NCI-H226 (cell line): ENCODE measurements at regions not wholly inside any gene's neighbourhood (a gene's known extent, or its start where the extent isn't known, plus 50 kb on each side); places are given as distances from the start of the nearest gene placed in this dataset.
"Not testable (repeated sequence)": the region's sequence is repeated elsewhere in the genome, so short reads cannot be mapped to it uniquely, and the experiment has no call there.

Experiments used
- DNase-seq: peaks from one replicate; pipeline ENCODE4 v3.0.0-alpha.2; 2015

DNA sequence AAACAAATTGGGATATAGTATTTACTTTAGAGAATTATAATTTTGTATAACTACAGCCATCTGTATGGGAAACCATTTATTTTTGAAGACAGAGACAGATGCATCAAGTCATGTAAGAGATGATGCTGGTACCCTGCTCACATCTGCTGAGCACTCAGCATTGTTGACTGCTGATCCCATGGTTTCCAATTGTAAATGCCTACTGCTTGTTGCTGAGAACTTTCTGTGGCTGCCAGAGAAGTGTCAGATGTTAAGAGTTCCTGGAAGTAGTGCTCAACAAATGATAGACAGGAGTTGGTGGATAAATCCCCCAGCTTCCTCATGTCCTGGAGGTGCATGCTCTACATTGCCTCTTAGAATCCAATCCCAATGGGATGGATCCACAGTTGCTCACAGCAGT, 167.1 kb downstream of the OXSM start:
- no peak for DNase-seq

DNA sequence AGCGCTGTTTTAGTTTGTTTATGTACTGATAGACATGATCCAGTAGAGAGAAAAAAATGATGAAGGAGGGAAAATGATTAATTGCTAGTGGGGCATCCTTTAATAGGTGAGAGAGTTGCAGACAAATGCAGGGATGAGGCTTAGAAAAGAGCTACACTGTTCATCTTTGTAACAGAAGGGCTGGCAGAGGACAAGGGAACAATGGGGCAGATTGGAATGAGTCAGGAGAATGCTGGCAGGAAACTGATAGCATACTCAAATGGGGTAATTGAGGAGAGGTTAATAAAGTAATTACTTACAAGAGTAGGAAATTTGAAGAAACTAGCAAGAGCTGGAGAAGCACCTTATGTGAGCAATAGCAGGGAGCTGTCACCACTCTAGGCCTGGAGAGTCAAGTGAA, 170.9 kb downstream of the OXSM start:
- DNase-seq, result no peak

DNA sequence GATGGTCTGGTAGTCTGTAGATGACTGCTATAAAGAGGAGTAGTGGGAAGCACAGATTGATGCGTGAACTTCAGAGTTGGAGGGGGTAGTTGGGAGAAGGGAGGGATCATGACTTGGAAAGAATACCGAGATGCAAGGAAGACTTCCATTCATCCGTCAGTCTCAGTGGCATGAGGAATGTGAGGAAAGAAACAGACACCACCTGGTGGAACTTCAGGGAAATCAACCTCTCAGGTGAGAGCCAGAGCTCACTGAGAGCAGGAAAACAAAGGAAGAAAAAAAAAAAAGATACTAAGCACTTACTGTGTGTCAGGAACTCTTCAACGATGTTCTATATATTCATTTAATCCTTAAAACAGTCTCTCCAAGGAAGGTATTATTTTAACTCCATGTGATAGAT, 172.4 kb downstream of the OXSM start:
- no peak for DNase-seq

GRCh38 chr3:25964141-25964540, 174.3 kb downstream of the OXSM start:
- no peak for DNase-seq

DNA sequence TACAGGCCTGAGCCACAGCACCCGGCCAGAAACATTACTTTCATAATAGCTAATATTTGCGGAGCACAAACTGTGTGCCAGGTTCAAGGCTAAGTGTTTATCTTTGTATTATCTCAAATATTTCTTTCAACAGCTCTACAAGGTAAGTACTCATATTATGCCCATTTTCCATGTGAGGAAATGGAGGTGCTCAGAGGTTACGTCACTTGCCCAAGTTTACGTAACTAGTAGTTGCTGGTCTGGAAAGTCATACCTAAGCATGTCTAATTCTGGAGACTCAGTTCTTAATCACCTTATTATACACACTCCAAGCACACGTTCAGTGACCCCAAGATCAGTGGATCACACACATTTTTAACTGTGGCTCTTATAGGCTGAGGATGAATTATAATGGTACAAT, 177.5 kb downstream of the OXSM start:
- no peak for DNase-seq

- no peak for DNase-seq
Observed at GRCh38 chr3:25971736-25972135, 181.8 kb downstream of the OXSM start.

DNA sequence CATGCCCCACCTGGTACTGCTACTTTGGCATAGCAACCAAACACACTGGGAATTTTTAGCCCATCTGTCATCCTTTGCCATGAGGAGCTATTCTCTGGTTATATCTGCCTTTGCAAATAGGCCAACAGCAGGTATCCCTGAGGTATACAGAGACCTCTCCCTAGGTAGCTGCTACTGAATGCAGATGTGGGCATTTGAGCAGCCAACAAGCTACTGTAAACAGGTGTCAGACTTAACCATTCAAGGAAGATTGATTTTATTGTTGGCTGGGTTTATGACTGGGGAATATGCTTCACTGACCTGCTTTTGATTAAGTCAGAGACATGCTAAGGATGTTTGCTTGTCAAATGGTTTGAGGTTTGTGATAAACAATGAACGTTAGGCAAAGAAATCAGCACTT, 183.2 kb downstream of the OXSM start:
- no peak for DNase-seq

- DNase-seq, result no peak
Observed at GRCh38 chr3:25982756-25983155, 192.9 kb downstream of the OXSM start.

GRCh38 chr3:25985621-25986020, 195.7 kb downstream of the OXSM start:
- DNase-seq, result no peak

DNA sequence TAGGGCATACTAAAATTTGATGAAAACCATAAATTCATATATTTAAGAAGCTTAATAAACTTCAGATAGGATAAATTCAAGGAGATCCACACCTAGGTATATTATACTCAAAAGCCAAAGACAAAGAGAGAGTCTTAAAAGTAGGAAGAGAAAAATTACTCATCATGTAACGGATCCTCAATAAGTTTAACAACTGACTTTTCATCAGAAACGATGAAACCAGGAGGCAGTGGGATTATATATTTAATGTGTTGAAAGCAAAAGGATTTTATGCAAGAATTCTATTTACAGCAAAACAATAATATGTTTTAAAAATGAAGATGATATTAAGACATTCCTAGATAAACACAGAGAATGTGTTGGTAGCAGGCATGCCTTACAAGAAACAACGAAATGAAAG, 202.7 kb downstream of the OXSM start:
- no peak for DNase-seq

DNA sequence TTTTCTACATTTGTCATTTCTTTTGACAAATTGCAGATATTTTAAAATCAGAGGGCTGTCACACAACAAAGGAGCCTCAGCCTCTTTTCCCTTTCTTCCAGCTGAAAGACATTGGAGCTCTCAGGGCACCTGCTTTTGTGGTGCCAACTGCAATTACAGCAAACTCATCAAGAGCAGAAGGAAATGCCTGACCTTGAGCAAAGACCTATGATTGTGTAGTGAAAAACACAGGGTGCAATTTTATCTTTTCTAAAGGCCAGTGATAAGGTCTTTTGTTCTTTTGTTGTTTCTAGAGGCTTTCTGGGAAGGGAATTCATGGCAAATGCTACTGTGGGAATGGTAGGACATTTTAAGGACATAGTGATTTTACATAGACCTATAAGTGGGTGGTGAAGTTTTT, 214.3 kb downstream of the OXSM start:
- DNase-seq, result no peak

DNA sequence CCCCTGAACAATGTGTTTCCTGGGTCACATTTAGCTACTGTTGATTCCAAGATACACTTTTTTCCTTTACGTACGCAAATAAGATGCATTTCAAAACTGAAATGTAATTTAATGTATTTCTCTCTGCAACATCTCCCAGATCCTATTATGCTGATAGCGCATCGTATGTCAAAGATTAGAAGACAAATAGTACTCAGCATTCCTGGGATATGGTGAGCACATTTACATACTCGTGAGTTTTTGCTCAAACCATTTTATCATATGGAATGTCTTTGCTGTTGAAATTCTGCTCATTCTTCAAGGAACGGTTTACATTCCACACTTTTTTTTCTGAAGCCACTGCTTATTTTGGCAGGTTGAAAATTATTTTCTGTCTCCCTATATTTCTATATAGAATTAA, 221.4 kb downstream of the OXSM start:
- no peak for DNase-seq

DNA sequence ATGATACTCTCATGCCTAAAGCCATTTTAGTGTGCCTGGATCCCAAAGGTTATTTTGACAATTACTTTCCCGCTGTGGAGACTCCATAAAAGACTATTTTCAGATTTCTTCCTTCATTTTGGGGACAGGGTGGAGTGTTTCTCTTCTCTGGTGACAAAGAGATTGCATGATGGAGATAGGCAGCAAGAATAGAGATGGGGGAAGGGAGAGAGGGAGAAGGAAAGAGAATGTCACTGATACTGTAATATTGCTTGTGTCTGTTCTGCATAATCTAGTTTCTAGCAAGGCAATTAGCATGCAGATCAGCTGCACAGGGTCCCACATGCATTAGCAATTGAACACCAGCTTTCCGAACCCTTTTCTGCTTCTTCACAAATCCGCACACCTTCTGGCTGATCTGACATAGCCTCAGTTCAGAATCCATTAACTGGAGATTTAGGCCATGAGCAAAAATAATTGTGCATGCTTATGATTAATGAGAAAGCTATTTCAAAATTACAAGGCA, 222.4 kb downstream of the OXSM start:
- no peak for DNase-seq

DNA sequence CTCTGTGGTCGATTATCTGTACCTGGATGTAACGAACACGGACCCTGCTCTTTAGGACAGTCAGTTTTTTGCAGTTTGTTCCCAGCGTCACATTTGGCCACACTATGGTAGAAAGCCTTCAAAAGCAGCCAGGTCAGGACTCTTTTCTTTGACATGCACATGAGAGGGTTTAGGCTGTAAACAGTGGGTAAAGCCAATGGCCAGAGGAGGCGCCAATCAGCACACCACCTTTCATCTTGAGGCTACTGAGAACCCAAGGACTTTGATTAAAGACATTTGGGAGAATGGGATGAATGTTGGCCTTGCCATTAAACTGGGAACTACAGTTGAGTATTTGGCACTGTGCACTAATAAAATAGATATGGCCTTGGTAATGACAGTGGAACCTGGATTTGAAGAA, 225.9 kb downstream of the OXSM start:
- no peak for DNase-seq

DNA sequence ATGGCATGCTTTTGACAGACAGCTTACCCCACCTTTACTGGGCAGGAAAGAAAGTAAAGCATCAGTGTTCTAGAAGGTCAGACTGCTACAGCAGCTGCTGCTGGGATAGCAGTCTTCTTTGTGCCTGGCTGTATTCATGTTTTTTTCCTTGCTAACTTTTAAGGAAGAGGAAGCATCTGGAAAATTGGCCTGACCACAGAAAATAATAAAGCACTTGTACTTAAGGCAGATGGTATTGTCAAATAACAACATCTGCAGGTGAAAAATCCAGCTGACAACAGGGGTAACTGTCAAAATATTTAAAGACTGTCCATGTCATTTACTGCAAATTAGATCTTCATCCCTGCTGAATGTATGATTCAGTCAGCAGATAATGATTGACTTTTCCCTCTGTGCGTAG, 229.0 kb downstream of the OXSM start:
- no peak for DNase-seq

GRCh38 chr3:26024206-26024605, 234.3 kb downstream of the OXSM start:
- DNase-seq, result not testable (repeated sequence)

DNA sequence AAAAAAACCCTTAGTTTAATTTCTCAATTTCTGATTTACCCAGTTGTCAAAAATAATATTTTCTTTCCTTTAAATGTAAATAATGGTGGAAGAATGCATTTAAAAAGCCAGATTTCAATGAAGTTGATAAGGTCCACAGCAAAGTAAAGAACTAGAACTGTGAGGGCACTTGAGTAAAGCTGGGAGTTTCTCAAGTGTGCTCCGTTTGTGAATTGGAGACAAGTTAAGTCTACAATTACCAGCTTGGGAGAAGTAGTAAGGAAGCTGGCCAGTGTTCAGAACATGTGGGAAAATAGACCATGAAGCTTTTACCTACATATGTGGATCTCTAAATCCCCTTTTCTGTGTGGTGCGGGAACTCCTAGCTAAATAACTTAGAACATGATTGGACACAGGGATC, 239.4 kb downstream of the OXSM start:
- no peak for DNase-seq

- not testable (repeated sequence) for DNase-seq
Observed at GRCh38 chr3:26042126-26042525, 252.2 kb downstream of the OXSM start.

GRCh38 chr3:26049951-26050350, 260.1 kb downstream of the OXSM start:
- no peak for DNase-seq

DNA sequence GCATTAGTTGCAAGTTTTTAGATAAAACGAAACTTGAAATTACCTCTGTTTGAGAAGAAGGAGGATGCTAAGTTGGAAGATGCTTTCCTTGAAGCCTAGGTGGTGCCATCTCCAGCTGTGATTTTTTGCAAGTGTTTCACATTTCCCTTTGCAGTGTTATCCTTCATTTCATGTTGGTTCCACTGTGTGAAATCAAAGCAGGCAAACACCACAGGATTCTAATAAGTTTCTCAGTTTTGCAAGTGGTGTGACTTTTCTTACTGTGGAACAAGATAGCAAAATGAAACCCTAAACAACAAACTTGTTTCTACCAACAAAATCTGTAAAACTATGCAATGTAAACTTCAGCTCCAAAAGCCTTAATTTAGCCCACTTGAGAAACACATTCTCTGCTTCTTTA, 260.9 kb downstream of the OXSM start:
- DNase-seq, result no peak

DNA sequence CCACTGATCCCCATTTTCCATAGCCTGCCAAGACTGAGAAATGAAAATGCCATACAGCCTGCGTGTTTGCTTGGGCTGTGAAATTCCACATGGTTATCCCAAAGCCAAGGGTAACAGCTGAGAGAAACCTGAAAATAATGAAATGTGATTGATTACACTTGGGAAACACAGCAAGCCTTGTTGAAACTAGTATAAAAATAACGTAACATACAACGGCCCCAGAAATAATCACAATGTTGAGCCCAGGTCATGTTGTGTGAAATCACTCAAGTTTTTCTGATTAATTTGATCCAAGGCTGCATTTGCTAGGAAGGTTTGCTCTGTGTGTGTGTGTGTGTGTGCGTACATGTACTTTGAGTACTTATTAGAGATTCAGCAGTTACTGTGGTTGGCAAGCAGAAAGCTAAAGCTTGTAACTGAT, 269.0 kb downstream of the OXSM start:
- no peak for DNase-seq

DNA sequence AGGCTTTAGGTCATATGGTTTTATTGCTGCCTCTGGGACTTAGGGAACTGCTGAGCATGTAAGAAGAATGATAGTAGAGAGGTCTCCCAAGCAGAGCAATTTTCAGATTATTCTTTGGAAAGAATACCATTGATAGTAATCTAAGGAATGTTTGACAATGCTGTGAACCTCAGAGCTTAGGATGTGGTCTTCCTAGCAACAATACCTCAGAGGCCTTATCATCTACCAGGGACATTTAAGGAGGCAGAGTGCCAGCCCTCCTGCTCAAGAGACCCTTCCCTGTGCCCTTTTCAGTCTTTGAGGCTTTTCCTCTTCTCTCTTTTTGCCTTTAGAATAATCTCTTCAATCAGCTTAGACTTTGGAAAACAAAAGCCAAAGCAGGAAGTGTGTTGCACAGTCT, 272.1 kb downstream of the OXSM start:
- no peak for DNase-seq

DNA sequence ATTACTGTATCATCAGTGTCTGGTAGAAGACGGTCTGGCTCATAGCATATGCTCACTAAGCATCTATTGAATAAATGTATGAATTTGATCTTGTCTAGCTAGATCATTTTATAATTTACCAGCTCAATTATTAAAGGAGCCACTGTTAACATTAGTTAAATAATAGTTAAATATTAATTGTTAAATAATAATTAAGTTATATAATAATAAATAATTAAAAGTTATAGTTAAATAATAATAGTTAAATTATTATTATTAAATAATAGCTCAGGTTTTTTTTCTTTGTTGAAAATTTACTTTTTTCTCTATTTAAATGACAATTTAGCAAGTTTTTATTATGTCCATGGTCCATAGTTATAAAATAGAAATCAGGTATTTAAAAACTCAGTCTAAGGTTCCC, 274.4 kb downstream of the OXSM start:
- no peak for DNase-seq

GRCh38 chr3:26068890-26069289, 279.0 kb downstream of the OXSM start:
- DNase-seq, result no peak

DNA sequence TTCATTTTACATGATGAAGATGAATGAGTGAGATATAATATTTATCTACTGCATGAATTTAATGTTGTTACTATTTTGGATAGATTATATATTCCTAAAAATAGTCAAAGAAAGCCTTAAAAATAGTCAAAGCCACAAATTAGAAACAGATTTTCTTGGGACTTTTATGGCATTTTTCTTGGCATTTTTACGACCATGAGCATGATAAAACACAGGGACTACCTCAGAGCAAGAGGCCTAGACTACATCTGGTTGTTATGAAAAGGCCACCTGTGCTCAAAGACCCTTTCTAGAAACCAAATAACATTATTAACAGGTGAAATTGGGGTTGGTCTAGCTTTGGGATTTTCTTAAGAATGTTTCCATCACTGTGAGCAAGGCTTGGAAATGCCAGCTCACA, 281.0 kb downstream of the OXSM start:
- DNase-seq, result no peak

- DNase-seq, result no peak
Observed at GRCh38 chr3:26074080-26074479, 284.2 kb downstream of the OXSM start.
